Smooth muscle cell (in vitro differentiated cells): ENCODE measurements at regions not wholly inside any gene's neighbourhood (a gene's known extent, or its start where the extent isn't known, plus 50 kb on each side); places are given as distances from the start of the nearest gene placed in this dataset.

Source experiments
- DNase-seq: peaks from one replicate; lab custom pipeline; 2025; ENCODE audit not compliant: unreplicated experiment; lab: John Stamatoyannopoulos, UW
- H2AFZ ChIP-seq: fragments of 200-600 bp; sonication (generic); 2 replicates; pipeline ENCODE4 v1.6.0; 2016; ENCODE audit warnings: antibody characterized with exemption, low read depth, mild to moderate bottlenecking
- H3F3A ChIP-seq: fragments of 200-600 bp; sonication (generic); 2 replicates; pipeline ENCODE4 v1.6.0; 2017; ENCODE audit warnings: antibody characterized with exemption, low read depth
- H3K27ac ChIP-seq: fragments of 200-600 bp; sonication (generic); 2 replicates; pipeline ENCODE4 v1.5.1; 2016; ENCODE audit warnings: low read depth, mild to moderate bottlenecking
- H3K27me3 ChIP-seq: fragments of 200-600 bp; sonication (generic); 2 replicates; pipeline ENCODE4 v1.6.1; 2016; ENCODE audit warnings: low read depth, mild to moderate bottlenecking
- H3K36me3 ChIP-seq: fragments of 200-600 bp; sonication (generic); 2 replicates; pipeline ENCODE4 v1.5.1; 2016; ENCODE audit warnings: low read depth
- H3K4me1 ChIP-seq: fragments of 200-600 bp; sonication (generic); 2 replicates; pipeline ENCODE4 v1.5.1; 2016; ENCODE audit warnings: low read depth
- H3K4me2 ChIP-seq: fragments of 200-600 bp; sonication (generic); 2 replicates; pipeline ENCODE4 v1.6.0; 2016; ENCODE audit warnings: mild to moderate bottlenecking
- H3K4me3 ChIP-seq: fragments of 200-600 bp; sonication (generic); 2 replicates; pipeline ENCODE4 v1.5.1; 2016; ENCODE audit warnings: mild to moderate bottlenecking
- H3K79me2 ChIP-seq: fragments of 200-600 bp; sonication (generic); 2 replicates; pipeline ENCODE4 v1.6.0; 2016; ENCODE audit warnings: low read depth, mild to moderate bottlenecking
- H3K9ac ChIP-seq: fragments of 200-600 bp; sonication (generic); 2 replicates; pipeline ENCODE4 v1.6.0; 2016; ENCODE audit warnings: low read depth
- H3K9me3 ChIP-seq: fragments of 200-600 bp; sonication (generic); replicated peaks from 2 replicates; pipeline ENCODE4 v1.5.1; 2016; ENCODE audit warnings: low read depth
- H4K20me1 ChIP-seq: fragments of 200-600 bp; sonication (generic); 2 replicates; pipeline ENCODE4 v1.6.0; 2016; ENCODE audit warnings: low read depth
- WGBS: methylation state at CpG from one replicate; pipeline ENCODE4 v1.1.7; 2016; ENCODE audit warnings: low lambda C conversion rate; 5-methylcytosine and 5-hydroxymethylcytosine counted together
- TF ChIP-seq, protein P1 (sequence below): fragments of 200-600 bp; sonication (generic); IDR thresholded peaks from 2 replicates; pipeline ENCODE4 v1.5.1; 2017; ENCODE audit warnings: borderline replicate concordance, mild to moderate bottlenecking, antibody characterized with exemption; ENCODE audit not compliant: insufficient read depth, poor library complexity, severe bottlenecking

DNA sequence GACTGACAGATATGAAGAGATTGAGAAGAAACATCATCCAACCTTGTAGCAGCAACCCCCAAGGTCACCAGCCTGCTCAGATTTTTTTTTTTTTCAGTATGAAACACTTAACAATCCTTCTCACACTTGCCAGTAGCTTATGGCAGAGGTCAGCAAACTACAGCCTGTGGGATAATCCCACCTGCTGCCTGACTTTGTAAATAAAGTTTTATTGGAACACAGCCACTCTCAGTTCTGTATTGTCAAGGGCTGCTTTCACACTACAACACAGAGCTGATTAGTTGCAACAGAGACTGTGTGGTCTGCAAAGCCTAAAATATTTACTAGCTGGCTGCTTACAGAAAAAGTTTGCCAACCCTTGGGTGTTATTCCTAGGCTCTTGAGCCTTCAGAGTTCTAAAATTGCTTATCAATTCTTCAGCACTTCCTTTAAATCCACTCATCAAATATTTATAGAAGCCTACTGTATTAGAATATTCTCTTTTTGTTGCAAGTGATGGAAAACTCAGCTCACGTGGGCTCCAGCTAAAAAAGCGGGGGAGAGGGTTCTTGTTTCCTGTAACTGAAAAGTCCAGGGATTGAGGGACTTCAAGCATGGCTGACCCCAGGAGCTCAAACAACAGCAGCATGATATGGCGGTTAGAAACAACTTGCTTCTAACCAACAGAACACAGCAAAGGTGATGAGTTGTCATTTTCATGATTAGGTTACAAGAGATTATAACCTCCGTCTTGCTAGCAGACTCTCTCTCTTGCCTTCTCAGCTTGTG lies 246.1 kb downstream of the SHQ1 start:
- H3K9me3 ChIP-seq: no peaks in the 10 kb centered on the region
- no peaks in the 10 kb centered on the region for H3K36me3 ChIP-seq
- H3K4me2 ChIP-seq: no peak overlapping the region
- H3K27me3 ChIP-seq: peaks cover 6% of the 10 kb centered on the region
- no peak for DNase-seq
- TF ChIP-seq, protein P1, sequence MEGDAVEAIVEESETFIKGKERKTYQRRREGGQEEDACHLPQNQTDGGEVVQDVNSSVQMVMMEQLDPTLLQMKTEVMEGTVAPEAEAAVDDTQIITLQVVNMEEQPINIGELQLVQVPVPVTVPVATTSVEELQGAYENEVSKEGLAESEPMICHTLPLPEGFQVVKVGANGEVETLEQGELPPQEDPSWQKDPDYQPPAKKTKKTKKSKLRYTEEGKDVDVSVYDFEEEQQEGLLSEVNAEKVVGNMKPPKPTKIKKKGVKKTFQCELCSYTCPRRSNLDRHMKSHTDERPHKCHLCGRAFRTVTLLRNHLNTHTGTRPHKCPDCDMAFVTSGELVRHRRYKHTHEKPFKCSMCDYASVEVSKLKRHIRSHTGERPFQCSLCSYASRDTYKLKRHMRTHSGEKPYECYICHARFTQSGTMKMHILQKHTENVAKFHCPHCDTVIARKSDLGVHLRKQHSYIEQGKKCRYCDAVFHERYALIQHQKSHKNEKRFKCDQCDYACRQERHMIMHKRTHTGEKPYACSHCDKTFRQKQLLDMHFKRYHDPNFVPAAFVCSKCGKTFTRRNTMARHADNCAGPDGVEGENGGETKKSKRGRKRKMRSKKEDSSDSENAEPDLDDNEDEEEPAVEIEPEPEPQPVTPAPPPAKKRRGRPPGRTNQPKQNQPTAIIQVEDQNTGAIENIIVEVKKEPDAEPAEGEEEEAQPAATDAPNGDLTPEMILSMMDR: no peak
- H3K9ac ChIP-seq: no peak overlapping the region
- no peaks in the 10 kb centered on the region for H3K79me2 ChIP-seq
- no peak overlapping the region for H3K4me3 ChIP-seq
- H4K20me1 ChIP-seq: no peaks in the 10 kb centered on the region
- 68% methylated on average over 4 of the region's 4 CpGs for WGBS
- H3F3A ChIP-seq: no peaks in the 10 kb centered on the region
- no peak overlapping the region for H2AFZ ChIP-seq
- no peak overlapping the region for H3K27ac ChIP-seq
- H3K4me1 ChIP-seq: peaks cover 12% of the 10 kb centered on the region

DNA sequence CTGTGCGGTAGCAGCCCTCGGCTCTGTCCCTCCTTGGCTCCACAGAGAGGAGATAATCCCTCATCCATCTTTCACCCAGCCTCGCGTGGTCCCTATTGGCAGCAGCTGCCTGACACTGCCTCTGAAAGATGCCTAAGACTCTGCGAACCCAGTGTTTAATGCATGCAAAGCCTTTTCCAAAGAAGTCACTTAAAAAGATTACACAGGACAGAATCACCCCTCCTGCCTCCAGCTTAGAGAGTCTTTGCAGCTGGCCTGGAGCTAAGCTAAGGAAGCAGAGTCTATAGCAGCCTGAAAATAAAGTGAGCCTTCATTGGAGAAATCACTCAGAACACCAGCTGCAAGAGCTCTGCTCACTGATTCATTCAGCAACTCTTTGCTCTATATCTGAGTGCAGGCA lies 247.2 kb downstream of the SHQ1 start:
- Histone ChIP-seq H3K9ac (no peak overlapping the region), H3F3A (no peaks in the 10 kb centered on the region), H3K79me2 (no peaks in the 10 kb centered on the region), H2AFZ (no peak overlapping the region), H3K4me2 (no peak overlapping the region), H3K36me3 (no peaks in the 10 kb centered on the region), H3K9me3 (no peaks in the 10 kb centered on the region), H3K4me3 (no peak overlapping the region), H4K20me1 (no peaks in the 10 kb centered on the region), H3K4me1 (peaks cover 19% of the 10 kb centered on the region), H3K27me3 (peaks cover 6% of the 10 kb centered on the region), H3K27ac (no peak overlapping the region)
- no peak for DNase-seq
- TF ChIP-seq, protein P1: no peak
- 35% methylated on average over 5 of the region's 5 CpGs for WGBS

DNA sequence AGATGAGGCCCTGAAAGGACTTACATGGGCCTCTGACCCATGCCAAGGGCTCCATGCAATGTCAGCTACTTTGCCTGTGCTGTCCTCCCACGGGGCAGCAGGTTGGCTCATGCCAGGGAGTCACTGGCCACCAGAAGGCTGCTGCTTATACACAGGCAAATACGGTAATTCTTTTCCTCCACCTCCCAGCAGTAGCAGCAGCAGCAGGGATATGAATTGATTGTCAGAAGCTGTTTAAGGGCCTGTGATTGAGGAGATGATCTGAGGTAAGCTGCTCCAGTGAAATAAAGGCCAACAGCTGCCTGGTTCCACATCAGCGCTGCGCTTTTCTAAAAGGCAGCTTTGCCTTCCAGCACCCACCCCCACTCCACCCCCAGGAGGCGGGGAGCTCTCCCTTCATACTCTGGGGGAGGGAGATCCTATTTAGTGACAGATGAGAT lies 250.5 kb downstream of the SHQ1 start:
- WGBS: 48% methylated on average over 5 of the region's 5 CpGs
- Histone ChIP-seq H2AFZ (no peak overlapping the region), H3K4me2 (no peak overlapping the region), H3K36me3 (no peaks in the 10 kb centered on the region), H4K20me1 (no peaks in the 10 kb centered on the region), H3K79me2 (no peaks in the 10 kb centered on the region), H3F3A (no peaks in the 10 kb centered on the region), H3K9ac (no peak overlapping the region), H3K4me1 (peaks cover 27% of the 10 kb centered on the region), H3K4me3 (no peak overlapping the region), H3K27me3 (peaks cover 6% of the 10 kb centered on the region), H3K27ac (no peak overlapping the region), H3K9me3 (no peaks in the 10 kb centered on the region)
- no peak for DNase-seq
- TF ChIP-seq, protein P1: no peak

DNA sequence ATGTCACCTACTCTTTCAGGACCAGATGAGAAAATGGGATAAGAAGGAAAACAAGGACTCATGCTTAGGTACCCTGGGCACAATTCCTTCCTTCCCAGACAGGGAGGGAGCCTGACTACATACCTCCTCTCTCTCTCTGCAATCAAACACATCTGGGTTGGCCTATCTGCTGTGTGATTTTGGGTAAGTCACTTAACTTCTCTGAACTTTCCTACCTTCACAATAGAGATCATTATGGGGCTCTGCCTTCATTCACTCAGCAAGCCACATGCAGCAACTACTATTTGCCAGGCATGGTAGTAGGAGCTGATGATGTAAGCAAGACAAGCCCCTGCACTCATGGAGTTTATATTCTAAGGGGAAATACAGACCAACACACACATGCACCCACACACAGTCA lies 251.2 kb downstream of the SHQ1 start:
- Histone ChIP-seq H3K4me2 (no peak overlapping the region), H3F3A (no peaks in the 10 kb centered on the region), H2AFZ (no peak overlapping the region), H3K36me3 (no peaks in the 10 kb centered on the region), H3K4me3 (no peak overlapping the region), H3K27ac (no peak overlapping the region), H3K9ac (no peak overlapping the region), H3K79me2 (no peaks in the 10 kb centered on the region), H3K9me3 (no peaks in the 10 kb centered on the region), H4K20me1 (no peaks in the 10 kb centered on the region), H3K27me3 (peaks cover 6% of the 10 kb centered on the region), H3K4me1 (peaks cover 33% of the 10 kb centered on the region)
- DNase-seq: no peak
- TF ChIP-seq, protein P1: no peak
